ENCODE measurements at regions not wholly inside any gene's neighbourhood (a gene's known extent, or its start where the extent isn't known, plus 50 kb on each side); places are given as distances from the start of the nearest gene placed in this dataset.

GRCh38 chr1:184270556-184270955 lies 116.3 kb upstream of the C1orf21 start:
- no peak for DNase-seq
- no peaks in the 10 kb centered on the region for H3K9me3 ChIP-seq

DNA sequence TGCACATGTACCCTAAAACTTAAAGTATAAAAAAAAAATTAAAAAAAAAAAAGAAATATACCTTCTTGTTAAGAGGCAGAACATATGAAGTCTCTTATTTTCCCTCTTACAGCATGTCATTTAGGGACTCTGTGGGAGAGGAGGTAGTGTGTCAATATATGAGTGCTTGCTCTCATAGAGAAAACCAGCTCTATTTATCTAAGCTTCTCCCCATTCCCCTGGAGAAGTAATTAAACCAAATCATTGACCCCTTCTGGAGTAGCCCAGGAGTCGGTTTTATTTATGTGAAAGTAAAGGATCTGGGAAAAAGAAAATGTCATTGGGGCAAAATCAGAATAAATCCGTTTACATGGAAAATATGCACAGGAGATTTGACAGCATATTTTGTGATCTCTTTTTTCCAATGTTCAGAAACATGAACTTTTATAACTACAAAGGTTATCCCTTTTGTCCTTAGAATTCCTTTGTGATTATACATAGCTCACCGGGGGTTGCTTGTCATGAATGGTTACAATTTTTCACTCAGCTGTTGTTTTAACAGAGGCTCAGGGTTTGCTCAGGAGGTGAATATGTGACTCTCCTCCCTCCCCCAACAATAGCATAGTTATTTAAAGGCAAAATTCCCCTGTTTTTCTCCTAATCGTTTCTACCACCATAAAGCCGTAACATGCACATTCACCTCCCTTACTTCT lies 114.5 kb upstream of the C1orf21 start:
- H3K9me3 ChIP-seq, result no peaks in the 10 kb centered on the region
- H3K27ac ChIP-seq, result no peak overlapping the region
- no peak for TF ChIP-seq CTCF (IDR thresholded peaks at IDR 0.05)

More at GRCh38 chr1:184270556-184270955, 116.3 kb upstream of the C1orf21 start:
- Histone ChIP-seq H3K36me3 (no peaks in the 10 kb centered on the region), H3K4me3 (no peak overlapping the region), H3K27ac (no peak overlapping the region), H3K27me3 (ENCODE audit: low read depth) (no peaks in the 10 kb centered on the region), H3K4me1 (no peaks in the 10 kb centered on the region)
- no peak for ATAC-seq
- intact Hi-C loops (cut with DNase I), result no loop called here
- no peak for TF ChIP-seq CTCF (IDR thresholded peaks at IDR 0.05)

GRCh38 chr1:184276416-184276815 lies 110.4 kb upstream of the C1orf21 start:
- DNase-seq (no peak), ATAC-seq (no peak)
- H3K9me3 ChIP-seq, result no peaks in the 10 kb centered on the region
- no peak overlapping the region for H3K4me3 ChIP-seq
- H3K27me3 ChIP-seq (ENCODE audit: low read depth), result no peaks in the 10 kb centered on the region
- intact Hi-C loops (cut with DNase I), result no loop called here
- H3K27ac ChIP-seq, result no peak overlapping the region
- no peaks in the 10 kb centered on the region for H3K4me1 ChIP-seq
- H3K36me3 ChIP-seq, result no peaks in the 10 kb centered on the region
- TF ChIP-seq CTCF (IDR thresholded peaks at IDR 0.05), result no peak

More for the DNA sequence above, 114.5 kb upstream of the C1orf21 start:
- DNase-seq (no peak), ATAC-seq (no peak)
- intact Hi-C loops (cut with DNase I), result no loop called here
- H3K27me3 ChIP-seq (ENCODE audit: low read depth), result no peaks in the 10 kb centered on the region
- no peak overlapping the region for H3K4me3 ChIP-seq
- no peaks in the 10 kb centered on the region for H3K36me3 ChIP-seq
- H3K4me1 ChIP-seq, result no peaks in the 10 kb centered on the region

GRCh38 chr1:184279911-184280458 lies 106.8 kb upstream of the C1orf21 start:
- intact Hi-C loops (cut with DNase I), result no loop called here
- ATAC-seq (no peak), DNase-seq (no peak)
- Histone ChIP-seq H3K27ac (no peak overlapping the region), H3K9me3 (no peaks in the 10 kb centered on the region), H3K27me3 (ENCODE audit: low read depth) (no peaks in the 10 kb centered on the region), H3K4me3 (no peak overlapping the region), H3K36me3 (no peaks in the 10 kb centered on the region), H3K4me1 (peaks cover 12% of the 10 kb centered on the region)
- TF ChIP-seq CTCF (IDR thresholded peaks at IDR 0.05), result no peak

DNA sequence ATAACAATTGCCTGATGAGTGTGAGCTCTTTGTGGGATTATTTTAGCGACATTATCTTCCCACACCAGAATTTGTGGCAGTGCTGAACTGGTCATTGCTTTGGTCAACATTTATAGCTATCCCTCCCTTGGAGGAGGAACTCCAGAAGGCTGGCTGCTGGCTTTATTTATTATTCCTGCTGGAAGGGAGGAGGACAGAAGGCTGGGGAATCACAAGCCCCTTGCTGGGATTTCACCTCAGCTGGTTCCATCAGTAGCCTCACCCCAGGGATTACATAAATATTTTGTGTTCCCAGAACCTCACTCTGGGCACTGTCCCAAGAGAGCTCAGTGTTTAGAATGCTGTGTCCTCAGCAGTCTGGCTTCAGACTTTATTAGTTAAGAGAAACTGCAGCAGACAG lies 102.8 kb upstream of the C1orf21 start:
- Histone ChIP-seq H3K4me3 (no peak overlapping the region), H3K9me3 (no peaks in the 10 kb centered on the region), H3K27ac (peak overlapping the region; percentile 2), H3K4me1 (peaks cover 12% of the 10 kb centered on the region), H3K36me3 (no peaks in the 10 kb centered on the region), H3K27me3 (ENCODE audit: low read depth) (no peaks in the 10 kb centered on the region)
- peak; percentile 37 to 58 for ATAC-seq
- DNase-seq, result no peak
- intact Hi-C loops (cut with DNase I), result no loop called here
- no peak for TF ChIP-seq CTCF (IDR thresholded peaks at IDR 0.05)
